ENCODE measurements at regions not wholly inside any gene's neighbourhood (a gene's known extent, or its start where the extent isn't known, plus 50 kb on each side); places are given as distances from the start of the nearest gene placed in this dataset.

DNA sequence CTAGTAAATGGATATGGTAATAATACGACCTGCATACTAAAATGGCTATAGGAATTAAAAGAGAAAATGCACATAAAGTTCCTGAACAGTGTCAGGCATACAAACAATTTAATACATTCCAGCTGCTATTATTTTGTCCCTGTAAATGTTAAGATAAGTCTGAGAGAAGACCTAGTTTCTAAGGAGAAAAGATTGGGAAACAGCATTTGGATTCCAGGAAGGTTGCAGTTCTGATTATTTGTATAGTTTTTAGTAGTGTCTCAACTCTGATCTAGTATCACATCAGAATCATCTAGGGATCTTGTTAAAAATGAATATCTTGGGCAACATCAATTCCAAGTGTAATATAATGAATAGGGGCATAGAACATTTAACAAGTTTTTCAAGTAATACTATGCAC, 905.7 kb downstream of the NSUN3 start:
- no peak for TF ChIP-seq POLR2AphosphoS5 (IDR thresholded peaks at IDR 0.05; ENCODE audit: borderline replicate concordance, low read depth, low read length)
- no peak for TF ChIP-seq EZH2 (IDR thresholded peaks at IDR 0.05)

Measured in SK-N-MC (cell line).